Lower lobe of right lung (tissue), 2 donors: ENCODE measurements at regions not wholly inside any gene's neighbourhood (a gene's known extent, or its start where the extent isn't known, plus 50 kb on each side); places are given as distances from the start of the nearest gene placed in this dataset.
"Not testable (repeated sequence)": the region's sequence is repeated elsewhere in the genome, so short reads cannot be mapped to it uniquely, and the experiment has no call there.

Source experiments
- ATAC-seq, 2 donors: fragments of 200-7000 bp; cut with Tn5 transposase; one replicate each; pipeline ENCODE4 v1.9.1; 2020 to 2022; ENCODE audit warnings: mild to moderate bottlenecking in 2 of 2, moderate library complexity in 2 of 2
- DNase-seq: peaks from one replicate; pipeline ENCODE4 v3.0.0-alpha.2; 2020
- H3K27ac ChIP-seq: fragments of 200-600 bp; one replicate; pipeline ENCODE4 v1.8.0; 2022
- H3K27me3 ChIP-seq: fragments of 200-600 bp; one replicate; pipeline ENCODE4 v1.8.0; 2022; ENCODE audit warnings: low read depth
- H3K36me3 ChIP-seq: fragments of 200-600 bp; one replicate; pipeline ENCODE4 v1.8.0; 2022; ENCODE audit warnings: mild to moderate bottlenecking
- H3K4me1 ChIP-seq: fragments of 200-600 bp; one replicate; pipeline ENCODE4 v1.8.0; 2022
- H3K4me3 ChIP-seq: fragments of 200-600 bp; one replicate; pipeline ENCODE4 v1.8.0; 2022; ENCODE audit warnings: mild to moderate bottlenecking
- H3K9me3 ChIP-seq: fragments of 200-600 bp; one replicate; pipeline ENCODE4 v1.8.0; 2022
- CTCF ChIP-seq: fragments of 200-600 bp; IDR thresholded peaks from one replicate; pipeline ENCODE4 v1.8.0; 2022; ENCODE audit warnings: antibody characterized with exemption, mild to moderate bottlenecking
- intact Hi-C: fragments of 100-400 bp; cut with DNase I; formaldehyde crosslinking; loops from one replicate; pipeline ENCODE4 v1.11.0; 2022
- donor health status: DM: no; HTN: yes; CAD: no; lungs with severe emphysema.

GRCh38 chr5:159802661-159803060 lies 113.6 kb upstream of the ADRA1B start:
- DNase-seq (no peak), ATAC-seq (no peak)
- intact Hi-C loops, result no loop called here
- H3K27me3 ChIP-seq, result no peaks in the 10 kb centered on the region
- H3K4me1 ChIP-seq, result no peaks in the 10 kb centered on the region
- H3K9me3 ChIP-seq, result no peaks in the 10 kb centered on the region
- H3K36me3 ChIP-seq, result no peaks in the 10 kb centered on the region
- H3K4me3 ChIP-seq, result no peak overlapping the region
- H3K27ac ChIP-seq, result no peak overlapping the region
- TF ChIP-seq CTCF, result no peak

GRCh38 chr5:159804121-159804520 lies 112.2 kb upstream of the ADRA1B start:
- TF ChIP-seq CTCF, result no peak
- Histone ChIP-seq H3K4me3 (no peak overlapping the region), H3K27ac (no peak overlapping the region), H3K27me3 (no peaks in the 10 kb centered on the region), H3K36me3 (no peaks in the 10 kb centered on the region), H3K9me3 (no peaks in the 10 kb centered on the region), H3K4me1 (no peaks in the 10 kb centered on the region)
- DNase-seq, result no peak
- ATAC-seq, result no peak
- intact Hi-C loops, result no loop called here

GRCh38 chr5:159805021-159805420 lies 111.3 kb upstream of the ADRA1B start:
- ATAC-seq (peak in 1 of 2 donors; percentile 77), DNase-seq (no peak)
- intact Hi-C loops, result no loop called here
- no peaks in the 10 kb centered on the region for H3K27me3 ChIP-seq
- no peak overlapping the region for H3K4me3 ChIP-seq
- H3K36me3 ChIP-seq, result no peaks in the 10 kb centered on the region
- H3K27ac ChIP-seq, result no peak overlapping the region
- no peaks in the 10 kb centered on the region for H3K4me1 ChIP-seq
- TF ChIP-seq CTCF, result no peak
- no peaks in the 10 kb centered on the region for H3K9me3 ChIP-seq

- H3K4me1 ChIP-seq, DNase-seq, H3K36me3 ChIP-seq, H3K27me3 ChIP-seq, intact Hi-C loops, H3K27ac ChIP-seq, H3K9me3 ChIP-seq, H3K4me3 ChIP-seq, ATAC-seq: not testable (repeated sequence)
These were observed 109.1 kb upstream of the ADRA1B start for GRCh38 chr5:159807135-159807534.

GRCh38 chr5:159807586-159807985 lies 108.7 kb upstream of the ADRA1B start:
- Histone ChIP-seq H3K27ac (no peak overlapping the region), H3K27me3 (no peaks in the 10 kb centered on the region), H3K4me1 (no peaks in the 10 kb centered on the region), H3K9me3 (no peaks in the 10 kb centered on the region), H3K4me3 (no peak overlapping the region), H3K36me3 (no peaks in the 10 kb centered on the region)
- no peak for TF ChIP-seq CTCF
- DNase-seq (no peak), ATAC-seq (no peak)
- intact Hi-C loops, result no loop called here

GRCh38 chr5:159811712-159812111 lies 104.6 kb upstream of the ADRA1B start:
- H3K27me3 ChIP-seq, result no peaks in the 10 kb centered on the region
- no peak overlapping the region for H3K4me3 ChIP-seq
- no peak for ATAC-seq
- no peak for DNase-seq
- H3K9me3 ChIP-seq, result no peaks in the 10 kb centered on the region
- H3K36me3 ChIP-seq, result no peaks in the 10 kb centered on the region
- H3K4me1 ChIP-seq, result peaks cover 9% of the 10 kb centered on the region
- TF ChIP-seq CTCF, result no peak
- intact Hi-C loops, result no loop called here
- no peak overlapping the region for H3K27ac ChIP-seq

- H3K4me3 ChIP-seq, H3K27ac ChIP-seq, intact Hi-C loops, DNase-seq, H3K27me3 ChIP-seq, H3K36me3 ChIP-seq, ATAC-seq, H3K9me3 ChIP-seq: not testable (repeated sequence)
- H3K4me1 ChIP-seq, result peaks cover 19% of the 10 kb centered on the region
These were observed 103.5 kb upstream of the ADRA1B start for GRCh38 chr5:159812759-159813158.
